Cardiac fibroblast (primary cell): ENCODE measurements at regions not wholly inside any gene's neighbourhood (a gene's known extent, or its start where the extent isn't known, plus 50 kb on each side); places are given as distances from the start of the nearest gene placed in this dataset.
A peak's percentile ranks its signal among the peaks of the same experiment; 100 is the strongest.

ENCODE experiments used
- DNase-seq, 2 donors: peaks; one replicate each; pipeline versions ENCODE4 v3.0.0 to v3.0.0-alpha.2; 2010; ENCODE audit warnings: low read depth in 2 of 2
- H3K4me3 ChIP-seq, 2 donors: replicated peaks in 1 of 2; 1 replicate in 1 of 2; 2 replicates in 1 of 2; pipeline ENCODE4 v1.5.1; 2011; ENCODE audit warnings: low read depth in 2 of 2, low read length in 2 of 2, mild to moderate bottlenecking in 2 of 2, moderate library complexity in 1 of 2
- CTCF ChIP-seq: IDR thresholded peaks from one replicate; pipeline ENCODE4 v1.5.1; 2011; ENCODE audit warnings: low read depth, mild to moderate bottlenecking, low read length, inconsistent platforms

- TF ChIP-seq CTCF, result no peak
- no peak overlapping the region for H3K4me3 ChIP-seq
- DNase-seq, result no peak
These were observed 71.8 kb downstream of the FUNDC1 start for GRCh38 chrX:44470816-44471215.

- H3K4me3 ChIP-seq, result no peak overlapping the region
- TF ChIP-seq CTCF, result no peak
- peak; percentile 2 to 4 for DNase-seq
These were observed 79.8 kb downstream of the FUNDC1 start for GRCh38 chrX:44462850-44463249.

- no peak overlapping the region for H3K4me3 ChIP-seq
- TF ChIP-seq CTCF, result no peak
- no peak for DNase-seq
These were observed 83.2 kb downstream of the FUNDC1 start for GRCh38 chrX:44459501-44459900.

- H3K4me3 ChIP-seq, result no peak overlapping the region
- DNase-seq, result no peak
- no peak for TF ChIP-seq CTCF
These were observed 86.0 kb downstream of the FUNDC1 start for GRCh38 chrX:44456685-44457084.

- no peak for DNase-seq
- no peak for TF ChIP-seq CTCF
These were observed 91.6 kb downstream of the FUNDC1 start for GRCh38 chrX:44451056-44451455.

GRCh38 chrX:44447214-44447613 lies 95.4 kb downstream of the FUNDC1 start:
- no peak for TF ChIP-seq CTCF
- DNase-seq, result no peak

More at GRCh38 chrX:44451056-44451455, 91.6 kb downstream of the FUNDC1 start:
- H3K4me3 ChIP-seq, result no peak overlapping the region

GRCh38 chrX:44440006-44440405 lies 96.5 kb upstream of the EFHC2 start:
- no peak for TF ChIP-seq CTCF
- no peak for DNase-seq
- H3K4me3 ChIP-seq, result no peak overlapping the region

More at GRCh38 chrX:44447214-44447613, 95.4 kb downstream of the FUNDC1 start:
- H3K4me3 ChIP-seq, result no peak overlapping the region
